BJ (cell line): ENCODE measurements at regions not wholly inside any gene's neighbourhood (a gene's known extent, or its start where the extent isn't known, plus 50 kb on each side); places are given as distances from the start of the nearest gene placed in this dataset.

Source experiments
- CTCF ChIA-PET: fragments of 350-600 bp; formaldehyde crosslinking; extraction: SDS; loops from one replicate; lab custom pipeline; 2021; ENCODE audit warnings: antibody characterized with exemption, inconsistent platforms; lab: Yijun Ruan, JAX
- POLR2A ChIA-PET: fragments of 300-600 bp; sonication (Branson Sonifier 250); formaldehyde crosslinking; extraction: SDS; loops from one replicate; lab custom pipeline; 2021; ENCODE audit warnings: antibody characterized with exemption; lab: Charles Lee
- DNase-seq: peaks from one replicate; pipeline ENCODE4 v3.0.0-alpha.2; 2011; ENCODE audit warnings: low read depth
- H3K27me3 ChIP-seq: 2 replicates; pipeline ENCODE4 v1.6.0; 2011; ENCODE audit warnings: low read length; ENCODE audit not compliant: control insufficient read depth, insufficient read depth
- H3K36me3 ChIP-seq: 2 replicates; pipeline ENCODE4 v1.5.1; 2011; ENCODE audit warnings: low read length; ENCODE audit not compliant: control insufficient read depth, insufficient read depth
- H3K4me3 ChIP-seq: 2 replicates; pipeline ENCODE4 v1.5.1; 2011; ENCODE audit warnings: low read depth, mild to moderate bottlenecking, control low read depth, low read length
- TF ChIP-seq, protein P1 (sequence below): IDR thresholded peaks from 2 replicates; pipeline ENCODE4 v1.5.1; 2011; ENCODE audit warnings: low read depth, mild to moderate bottlenecking, control low read depth, inconsistent platforms, low read length, moderate library complexity; ENCODE audit not compliant: insufficient read depth

DNA sequence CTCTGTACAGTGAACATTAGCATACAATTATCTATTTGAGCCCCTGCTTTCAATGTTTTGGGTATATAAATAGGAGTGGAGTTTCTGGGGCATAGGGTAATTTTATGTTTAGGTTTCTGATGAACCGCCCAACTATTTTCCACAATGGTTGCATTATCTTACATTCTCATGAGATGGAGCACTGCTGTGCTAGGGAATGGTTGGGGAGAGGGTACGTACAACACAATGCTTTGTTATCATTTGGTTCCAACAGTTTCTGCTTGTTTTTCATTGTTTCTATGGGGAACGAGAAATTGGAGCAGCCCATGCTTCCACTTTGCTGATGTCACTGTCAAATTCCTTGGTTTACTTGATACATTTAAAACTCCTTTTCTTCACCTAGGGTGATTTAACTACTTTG, 1115.3 kb downstream of the REEP3 start:
- Histone ChIP-seq H3K4me3 (no peak overlapping the region), H3K36me3 (no peaks in the 10 kb centered on the region), H3K27me3 (no peaks in the 10 kb centered on the region)
- ChIA-PET CTCF (no interaction called here), POLR2A (no interaction called here)
- TF ChIP-seq, protein P1, sequence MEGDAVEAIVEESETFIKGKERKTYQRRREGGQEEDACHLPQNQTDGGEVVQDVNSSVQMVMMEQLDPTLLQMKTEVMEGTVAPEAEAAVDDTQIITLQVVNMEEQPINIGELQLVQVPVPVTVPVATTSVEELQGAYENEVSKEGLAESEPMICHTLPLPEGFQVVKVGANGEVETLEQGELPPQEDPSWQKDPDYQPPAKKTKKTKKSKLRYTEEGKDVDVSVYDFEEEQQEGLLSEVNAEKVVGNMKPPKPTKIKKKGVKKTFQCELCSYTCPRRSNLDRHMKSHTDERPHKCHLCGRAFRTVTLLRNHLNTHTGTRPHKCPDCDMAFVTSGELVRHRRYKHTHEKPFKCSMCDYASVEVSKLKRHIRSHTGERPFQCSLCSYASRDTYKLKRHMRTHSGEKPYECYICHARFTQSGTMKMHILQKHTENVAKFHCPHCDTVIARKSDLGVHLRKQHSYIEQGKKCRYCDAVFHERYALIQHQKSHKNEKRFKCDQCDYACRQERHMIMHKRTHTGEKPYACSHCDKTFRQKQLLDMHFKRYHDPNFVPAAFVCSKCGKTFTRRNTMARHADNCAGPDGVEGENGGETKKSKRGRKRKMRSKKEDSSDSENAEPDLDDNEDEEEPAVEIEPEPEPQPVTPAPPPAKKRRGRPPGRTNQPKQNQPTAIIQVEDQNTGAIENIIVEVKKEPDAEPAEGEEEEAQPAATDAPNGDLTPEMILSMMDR, result no peak
- DNase-seq, result no peak

DNA sequence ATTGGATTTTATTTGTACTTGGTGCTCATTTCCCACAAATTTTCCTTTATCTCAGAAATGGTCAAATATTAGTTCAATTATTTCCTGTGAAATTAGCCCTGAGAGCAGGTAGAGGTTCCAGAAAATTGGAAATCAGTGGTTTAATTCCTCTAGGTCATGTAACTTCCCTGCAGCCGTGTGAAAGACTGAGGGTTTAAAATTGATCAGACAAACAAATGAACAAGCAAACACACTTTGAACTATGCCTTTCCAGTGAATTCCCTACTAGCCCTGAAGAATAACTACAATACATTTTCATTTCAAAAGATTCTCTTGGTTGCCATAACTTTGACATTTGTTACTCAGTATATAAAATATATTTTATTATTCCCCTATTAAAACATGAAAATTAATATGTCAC, 1116.7 kb downstream of the REEP3 start:
- ChIA-PET CTCF (interaction anchor here (0.7 kb wide), 1 partner anchor 607 kb away, joined by 3 read pairs; no protein-coding TSS in a partner anchor), POLR2A (no interaction called here)
- Histone ChIP-seq H3K36me3 (no peaks in the 10 kb centered on the region), H3K27me3 (no peaks in the 10 kb centered on the region), H3K4me3 (no peak overlapping the region)
- DNase-seq, result no peak
- TF ChIP-seq, protein P1, result no peak

DNA sequence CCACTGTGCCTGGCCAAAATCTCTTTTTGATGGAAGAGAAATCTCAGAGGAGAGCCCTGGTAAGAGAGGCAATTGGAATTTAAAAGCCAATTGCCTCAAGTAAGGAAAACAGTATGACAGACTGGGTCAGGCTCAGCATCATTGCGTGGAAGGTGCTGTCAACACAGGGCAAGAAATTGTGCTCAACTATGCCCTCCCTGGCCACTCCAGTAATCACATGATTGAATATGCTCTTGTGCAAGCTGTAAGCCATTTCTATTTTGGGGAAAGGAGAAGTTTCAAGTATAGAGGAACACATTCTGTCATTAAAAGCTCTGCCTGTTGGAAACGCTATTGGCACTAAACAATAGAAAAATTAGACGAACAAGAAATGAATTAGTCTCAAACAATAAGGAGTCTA, 1127.7 kb downstream of the REEP3 start:
- CTCF ChIA-PET, result interaction anchor here (1.5 kb wide), 1 partner anchor 16 kb away, joined by 3 read pairs; no protein-coding TSS in a partner anchor
- POLR2A ChIA-PET, result no interaction called here
- no peaks in the 10 kb centered on the region for H3K27me3 ChIP-seq
- no peaks in the 10 kb centered on the region for H3K36me3 ChIP-seq
- DNase-seq, result no peak
- TF ChIP-seq, protein P1, result no peak
- H3K4me3 ChIP-seq, result no peak overlapping the region

DNA sequence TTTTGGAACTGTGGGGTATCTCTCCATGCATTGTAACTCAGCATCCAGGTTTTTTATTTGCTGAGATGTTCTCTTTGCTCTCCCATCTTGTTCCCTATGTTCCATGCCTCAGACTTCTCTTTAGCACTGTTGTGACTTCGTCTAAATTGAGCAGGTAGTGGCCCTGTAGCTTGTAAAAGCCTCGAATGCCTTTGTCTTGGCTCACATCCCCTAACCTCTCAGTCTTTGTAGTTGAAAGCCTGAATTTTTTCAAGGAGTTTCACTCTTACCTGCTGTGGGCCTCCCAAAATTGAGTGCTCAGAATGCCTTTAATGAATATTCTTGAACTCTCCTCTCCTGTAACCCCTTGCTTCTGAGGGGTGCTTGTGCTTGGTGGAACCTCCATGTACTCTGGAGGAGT, 1137.3 kb downstream of the REEP3 start:
- H3K36me3 ChIP-seq, result no peaks in the 10 kb centered on the region
- H3K4me3 ChIP-seq, result no peak overlapping the region
- ChIA-PET CTCF (no interaction called here), POLR2A (no interaction called here)
- no peak for DNase-seq
- TF ChIP-seq, protein P1, result no peak
- no peaks in the 10 kb centered on the region for H3K27me3 ChIP-seq

DNA sequence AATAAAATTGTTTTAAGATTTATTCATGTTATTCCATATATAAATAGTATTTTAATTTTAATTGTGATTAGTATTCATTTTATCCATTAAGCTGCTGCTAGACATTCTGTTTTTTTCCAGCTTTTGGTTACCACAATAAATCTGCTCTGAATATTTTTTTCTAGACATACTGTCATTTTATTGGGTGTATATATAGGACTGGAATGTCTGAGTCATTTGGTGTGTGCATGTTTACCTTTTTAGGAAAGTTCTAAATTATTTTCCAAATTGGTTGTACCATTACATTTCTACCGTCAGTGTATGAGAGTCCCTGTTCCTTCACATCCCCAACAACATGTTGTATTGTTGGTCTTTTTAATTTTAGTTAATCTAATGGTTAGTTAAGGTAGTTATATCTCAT, 1138.1 kb downstream of the REEP3 start:
- CTCF ChIA-PET, result no interaction called here
- TF ChIP-seq, protein P1, result no peak
- DNase-seq, result no peak
- no peak overlapping the region for H3K4me3 ChIP-seq
- H3K27me3 ChIP-seq, result no peaks in the 10 kb centered on the region
- POLR2A ChIA-PET, result no interaction called here
- H3K36me3 ChIP-seq, result no peaks in the 10 kb centered on the region
